Ramos (cell line): ENCODE measurements at regions not wholly inside any gene's neighbourhood (a gene's known extent, or its start where the extent isn't known, plus 50 kb on each side); places are given as distances from the start of the nearest gene placed in this dataset.

Experiments used
- in situ Hi-C: fragments of 300-500 bp; cut with MboI; formaldehyde crosslinking; loops from one replicate; pipeline ENCODE4 v1.14.3; 2022; ENCODE audit warnings: low sequenced_read_pairs; ENCODE audit not compliant: unreplicated experiment

GRCh38 chr15:96767703-96768434 lies 437.4 kb downstream of the NR2F2 start:
- in situ Hi-C loops: no loop called here

- in situ Hi-C loops: no loop called here
Observed at GRCh38 chr15:96768435-96768789, 437.9 kb downstream of the NR2F2 start.

DNA sequence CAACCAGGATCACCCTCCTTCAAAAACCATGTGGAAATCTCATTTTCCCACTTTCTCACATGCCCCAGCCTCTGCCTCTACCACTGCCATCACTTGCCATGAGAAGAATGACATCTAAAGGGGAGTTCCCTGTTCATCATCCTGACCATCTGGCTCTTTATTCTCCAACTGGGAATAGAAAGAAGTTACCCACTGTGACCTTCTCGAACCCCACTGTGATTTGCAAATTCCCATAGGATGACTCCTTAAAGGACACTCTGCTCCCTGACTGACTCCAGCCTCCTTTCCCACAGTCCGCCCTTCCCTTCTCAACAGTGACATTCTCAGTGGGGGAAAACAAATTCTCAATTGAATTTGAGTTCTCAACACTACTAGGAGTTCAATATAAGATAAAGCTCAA lies 440.5 kb downstream of the NR2F2 start:
- in situ Hi-C loops: no loop called here

GRCh38 chr15:96774216-96774615 lies 443.7 kb downstream of the NR2F2 start:
- in situ Hi-C loops: no loop called here

GRCh38 chr15:96783746-96784145 lies 453.2 kb downstream of the NR2F2 start:
- in situ Hi-C loops: no loop called here

- in situ Hi-C loops: no loop called here
Observed at GRCh38 chr15:96790004-96790403, 459.5 kb downstream of the NR2F2 start.

GRCh38 chr15:96792216-96792615 lies 461.7 kb downstream of the NR2F2 start:
- in situ Hi-C loops: no loop called here

DNA sequence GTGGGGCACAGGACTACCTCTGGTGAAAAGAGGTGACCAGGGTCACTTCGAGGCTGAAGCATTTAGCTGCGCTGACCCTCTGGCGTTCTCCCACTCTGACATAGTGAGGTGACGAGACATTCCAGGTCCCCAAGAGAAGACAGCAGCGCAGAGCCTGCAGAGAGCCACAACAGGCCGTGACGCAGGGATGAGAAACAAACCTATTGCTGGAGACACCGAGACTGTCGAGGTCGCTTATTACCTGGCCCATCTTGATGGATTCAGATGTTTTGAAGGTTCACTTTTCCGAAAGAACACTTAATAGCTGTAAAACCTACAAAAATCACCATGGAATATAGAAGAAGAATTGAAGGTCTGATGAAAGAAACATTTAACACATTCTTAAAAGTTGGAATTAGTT lies 466.3 kb downstream of the NR2F2 start:
- in situ Hi-C loops: no loop called here

DNA sequence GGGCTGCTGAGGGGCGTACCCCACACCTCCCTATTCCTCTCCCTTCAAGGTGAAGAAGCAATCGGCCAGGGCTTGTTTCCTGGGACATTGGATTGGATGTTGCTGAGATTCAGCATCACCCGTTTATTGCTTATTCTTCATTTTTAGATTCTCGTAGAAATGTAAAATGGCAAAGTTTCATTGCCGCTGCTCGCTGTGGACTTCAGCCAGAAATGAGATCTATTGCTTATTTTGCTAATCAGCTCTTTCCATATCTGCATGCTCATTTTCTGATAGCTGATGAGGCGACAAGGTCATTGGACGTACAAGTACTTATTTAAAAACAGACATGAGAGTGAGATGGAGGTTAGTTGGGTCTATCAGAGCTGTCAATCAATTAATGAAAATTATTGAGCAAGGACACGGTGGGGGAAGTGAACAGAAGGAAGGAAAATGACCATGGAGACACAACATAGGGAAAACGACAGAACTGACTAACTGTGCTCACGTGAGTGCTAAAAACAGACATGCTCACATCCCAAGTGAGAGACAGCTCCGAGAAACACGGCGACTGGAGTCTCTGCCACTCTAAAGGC lies 471.2 kb downstream of the NR2F2 start:
- in situ Hi-C loops: no loop called here

- in situ Hi-C loops: no loop called here
Observed at GRCh38 chr15:96802611-96803255, 472.2 kb downstream of the NR2F2 start.

- in situ Hi-C loops: no loop called here
Observed at GRCh38 chr15:96804754-96805153, 474.3 kb downstream of the NR2F2 start.

GRCh38 chr15:96807361-96807760 lies 476.9 kb downstream of the NR2F2 start:
- in situ Hi-C loops: no loop called here

GRCh38 chr15:96817900-96818299 lies 487.4 kb downstream of the NR2F2 start:
- in situ Hi-C loops: no loop called here

DNA sequence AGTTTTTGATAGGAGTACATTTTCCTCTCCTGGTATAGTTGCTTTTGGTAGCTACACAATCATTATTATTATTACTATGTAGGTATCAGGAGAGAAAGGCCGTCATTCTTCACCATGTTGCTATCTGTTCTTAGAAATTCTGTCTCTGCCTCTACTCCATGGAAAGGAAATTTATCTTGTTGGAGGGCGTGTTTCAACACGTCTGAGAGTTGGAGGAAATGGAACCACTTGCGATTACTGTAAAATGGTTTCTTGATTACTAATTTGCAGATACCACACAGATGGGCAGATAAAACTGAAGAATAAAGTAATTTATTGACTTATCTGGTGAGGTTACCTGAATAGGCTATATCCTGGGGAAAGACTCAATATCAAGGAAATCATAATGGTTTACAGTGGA lies 488.4 kb downstream of the NR2F2 start:
- in situ Hi-C loops: no loop called here

GRCh38 chr15:96827981-96828380 lies 497.5 kb downstream of the NR2F2 start:
- in situ Hi-C loops: no loop called here

GRCh38 chr15:96837241-96837970 lies 506.9 kb downstream of the NR2F2 start:
- in situ Hi-C loops: no loop called here

GRCh38 chr15:96838081-96838480 lies 507.6 kb downstream of the NR2F2 start:
- in situ Hi-C loops: no loop called here

GRCh38 chr15:96849271-96849900 lies 518.9 kb downstream of the NR2F2 start:
- in situ Hi-C loops: no loop called here

GRCh38 chr15:96851613-96852012 lies 521.1 kb downstream of the NR2F2 start:
- in situ Hi-C loops: no loop called here

GRCh38 chr15:96858694-96859093 lies 528.2 kb downstream of the NR2F2 start:
- in situ Hi-C loops: no loop called here

DNA sequence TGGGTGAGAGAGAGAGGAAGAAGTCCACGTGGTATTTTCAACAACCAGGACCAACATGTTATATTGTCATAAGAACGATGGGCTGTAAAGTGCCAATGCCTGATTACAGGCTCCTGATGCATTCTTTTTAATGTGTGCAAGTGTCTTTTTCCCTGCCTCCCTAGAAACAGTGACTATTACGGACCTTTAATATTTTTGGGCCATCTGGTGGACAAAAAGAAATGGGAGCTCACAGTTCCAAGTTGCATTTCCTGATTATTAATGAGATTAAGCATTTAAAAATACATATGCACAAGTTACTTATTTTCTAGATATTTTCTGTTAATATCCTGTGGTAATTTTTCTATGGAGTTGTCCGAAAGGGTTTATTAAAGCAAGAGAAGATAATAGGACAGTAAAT lies 530.2 kb downstream of the NR2F2 start:
- in situ Hi-C loops: no loop called here
